ENCODE measurements at regions not wholly inside any gene's neighbourhood (a gene's known extent, or its start where the extent isn't known, plus 50 kb on each side); places are given as distances from the start of the nearest gene placed in this dataset.

- TF ChIP-seq CTCF (IDR thresholded peaks at IDR 0.05): no peak
- DNase-seq (ENCODE audit: low spot score): no peak
- Histone ChIP-seq H3K4me3 (no peak overlapping the region), H3K27ac (no peak overlapping the region)
Observed at GRCh38 chr10:125515571-125515970, 167.4 kb downstream of the TEX36 start.

GRCh38 chr10:125514206-125515162 lies 168.5 kb downstream of the TEX36 start:
- DNase-seq (ENCODE audit: low spot score): no peak

GRCh38 chr10:125513429-125514182 lies 169.4 kb downstream of the TEX36 start:
- no peak overlapping the region for H3K27ac ChIP-seq
- TF ChIP-seq CTCF (IDR thresholded peaks at IDR 0.05): no peak
- no peak for DNase-seq (ENCODE audit: low spot score)
- H3K4me3 ChIP-seq: no peak overlapping the region

More at GRCh38 chr10:125514206-125515162, 168.5 kb downstream of the TEX36 start:
- no peak for TF ChIP-seq CTCF (IDR thresholded peaks at IDR 0.05)
- no peak overlapping the region for H3K27ac ChIP-seq
- no peak overlapping the region for H3K4me3 ChIP-seq

- no peak overlapping the region for H3K4me3 ChIP-seq
- H3K27ac ChIP-seq: no peak overlapping the region
- no peak for DNase-seq (ENCODE audit: low spot score)
- TF ChIP-seq CTCF (IDR thresholded peaks at IDR 0.05): no peak
Observed at GRCh38 chr10:125510998-125511397, 172.0 kb downstream of the TEX36 start.

GRCh38 chr10:125505648-125506047 lies 177.3 kb downstream of the TEX36 start:
- no peak overlapping the region for H3K27ac ChIP-seq
- no peak for TF ChIP-seq CTCF (IDR thresholded peaks at IDR 0.05)
- no peak overlapping the region for H3K4me3 ChIP-seq
- DNase-seq (ENCODE audit: low spot score): no peak

GRCh38 chr10:125502276-125502675 lies 180.7 kb downstream of the TEX36 start:
- TF ChIP-seq CTCF (IDR thresholded peaks at IDR 0.05): no peak
- H3K27ac ChIP-seq: no peak overlapping the region
- no peak overlapping the region for H3K4me3 ChIP-seq
- no peak for DNase-seq (ENCODE audit: low spot score)
